Activated naive CD4-positive, alpha-beta T cell treated with anti-CD3 and anti-CD28 coated beads, Interleukin-2, amount 50 U/mL, for 24 hours (primary cell): ENCODE measurements at regions not wholly inside any gene's neighbourhood (a gene's known extent, or its start where the extent isn't known, plus 50 kb on each side); places are given as distances from the start of the nearest gene placed in this dataset.
"Not testable (repeated sequence)": the region's sequence is repeated elsewhere in the genome, so short reads cannot be mapped to it uniquely, and the experiment has no call there.

Source experiments
- H3K27ac Mint-ChIP-seq: one replicate; pipeline ENCODE4 v1.8.0; 2021; ENCODE audit warnings: mild to moderate bottlenecking, mixed read lengths
- H3K27me3 Mint-ChIP-seq: one replicate; pipeline ENCODE4 v1.8.0; 2021; ENCODE audit warnings: mixed read lengths
- H3K36me3 Mint-ChIP-seq: one replicate; pipeline ENCODE4 v1.8.0; 2021; ENCODE audit warnings: mixed read lengths
- H3K4me1 Mint-ChIP-seq: one replicate; pipeline ENCODE4 v1.8.0; 2021; ENCODE audit warnings: mixed read lengths
- H3K4me3 Mint-ChIP-seq: one replicate; pipeline ENCODE4 v1.8.0; 2021; ENCODE audit warnings: mild to moderate bottlenecking, mixed read lengths
- H3K9me3 Mint-ChIP-seq: one replicate; pipeline ENCODE4 v1.8.0; 2021; ENCODE audit warnings: mixed read lengths

GRCh38 chr2:12488352-12489318 is 228.1 kb upstream of the TRIB2 start:
- no peaks in the 10 kb centered on the region for H3K27me3 Mint-ChIP-seq
- peak overlapping the region; percentile 79 for H3K4me3 Mint-ChIP-seq
- peaks cover 5% of the 10 kb centered on the region for H3K9me3 Mint-ChIP-seq
- H3K27ac Mint-ChIP-seq = peak overlapping the region; percentile 92
- H3K4me1 Mint-ChIP-seq = peaks cover 76% of the 10 kb centered on the region
- no peaks in the 10 kb centered on the region for H3K36me3 Mint-ChIP-seq

GRCh38 chr2:12490641-12491040 is 226.1 kb upstream of the TRIB2 start:
- Mint-ChIP-seq H3K9me3 (peaks cover 5% of the 10 kb centered on the region), H3K4me3 (no peak overlapping the region), H3K27me3 (no peaks in the 10 kb centered on the region), H3K4me1 (peaks cover 72% of the 10 kb centered on the region), H3K36me3 (no peaks in the 10 kb centered on the region), H3K27ac (no peak overlapping the region)

- H3K27ac Mint-ChIP-seq, H3K9me3 Mint-ChIP-seq, H3K27me3 Mint-ChIP-seq, H3K36me3 Mint-ChIP-seq, H3K4me3 Mint-ChIP-seq: not testable (repeated sequence)
- peaks cover 76% of the 10 kb centered on the region for H3K4me1 Mint-ChIP-seq
Observed at GRCh38 chr2:12492360-12492759, 224.4 kb upstream of the TRIB2 start.

GRCh38 chr2:12493031-12493513 is 223.7 kb upstream of the TRIB2 start:
- Mint-ChIP-seq H3K36me3 (peaks cover 5% of the 10 kb centered on the region), H3K4me1 (peaks cover 76% of the 10 kb centered on the region), H3K27me3 (no peaks in the 10 kb centered on the region), H3K27ac (peak overlapping the region; percentile 80), H3K4me3 (peak overlapping the region; percentile 16), H3K9me3 (peaks cover 7% of the 10 kb centered on the region)

- Mint-ChIP-seq H3K27ac (peak overlapping the region; percentile 88), H3K36me3 (peaks cover 5% of the 10 kb centered on the region), H3K9me3 (peaks cover 4% of the 10 kb centered on the region), H3K4me1 (peaks cover 80% of the 10 kb centered on the region), H3K4me3 (peak overlapping the region; percentile 54), H3K27me3 (no peaks in the 10 kb centered on the region)
Observed at GRCh38 chr2:12495247-12495868, 221.4 kb upstream of the TRIB2 start.

GRCh38 chr2:12498286-12498685 is 218.4 kb upstream of the TRIB2 start:
- H3K4me3 Mint-ChIP-seq = peak overlapping the region; percentile 64
- H3K27me3 Mint-ChIP-seq = no peaks in the 10 kb centered on the region
- H3K9me3 Mint-ChIP-seq = peaks cover 7% of the 10 kb centered on the region
- peaks cover 94% of the 10 kb centered on the region for H3K4me1 Mint-ChIP-seq
- peak overlapping the region; percentile 95 for H3K27ac Mint-ChIP-seq
- H3K36me3 Mint-ChIP-seq = peaks cover 5% of the 10 kb centered on the region

- H3K27ac Mint-ChIP-seq = peak overlapping the region; percentile 4
- peak overlapping the region; percentile 64 for H3K4me3 Mint-ChIP-seq
- H3K36me3 Mint-ChIP-seq = peaks cover 7% of the 10 kb centered on the region
- no peaks in the 10 kb centered on the region for H3K27me3 Mint-ChIP-seq
- peaks cover 11% of the 10 kb centered on the region for H3K9me3 Mint-ChIP-seq
- H3K4me1 Mint-ChIP-seq = peaks cover 94% of the 10 kb centered on the region
Observed at GRCh38 chr2:12498704-12499103, 218.0 kb upstream of the TRIB2 start.

GRCh38 chr2:12500899-12501298 is 215.8 kb upstream of the TRIB2 start:
- peaks cover 100% of the 10 kb centered on the region for H3K4me1 Mint-ChIP-seq

GRCh38 chr2:12501469-12502158 is 215.1 kb upstream of the TRIB2 start:
- no peaks in the 10 kb centered on the region for H3K27me3 Mint-ChIP-seq
- H3K9me3 Mint-ChIP-seq = peaks cover 18% of the 10 kb centered on the region
- peaks cover 17% of the 10 kb centered on the region for H3K36me3 Mint-ChIP-seq
- H3K27ac Mint-ChIP-seq = peak overlapping the region; percentile 88
- H3K4me3 Mint-ChIP-seq = peak overlapping the region; percentile 59
- H3K4me1 Mint-ChIP-seq = peaks cover 100% of the 10 kb centered on the region

More at GRCh38 chr2:12500899-12501298, 215.8 kb upstream of the TRIB2 start:
- Mint-ChIP-seq H3K27ac (peak overlapping the region; percentile 88), H3K4me3 (peak overlapping the region; percentile 59), H3K9me3 (peaks cover 22% of the 10 kb centered on the region), H3K36me3 (peaks cover 17% of the 10 kb centered on the region), H3K27me3 (no peaks in the 10 kb centered on the region)

- H3K9me3 Mint-ChIP-seq = peaks cover 18% of the 10 kb centered on the region
- peaks cover 17% of the 10 kb centered on the region for H3K36me3 Mint-ChIP-seq
- peaks cover 100% of the 10 kb centered on the region for H3K4me1 Mint-ChIP-seq
- no peaks in the 10 kb centered on the region for H3K27me3 Mint-ChIP-seq
- peak overlapping the region; percentile 11 for H3K4me3 Mint-ChIP-seq
- peak overlapping the region; percentile 92 for H3K27ac Mint-ChIP-seq
Observed at GRCh38 chr2:12502759-12503158, 214.0 kb upstream of the TRIB2 start.

GRCh38 chr2:12504443-12504842 is 212.3 kb upstream of the TRIB2 start:
- Mint-ChIP-seq H3K9me3 (peaks cover 18% of the 10 kb centered on the region), H3K4me3 (peak overlapping the region; percentile 68), H3K27me3 (no peaks in the 10 kb centered on the region), H3K27ac (peak overlapping the region; percentile 87), H3K4me1 (peaks cover 99% of the 10 kb centered on the region), H3K36me3 (peaks cover 16% of the 10 kb centered on the region)

GRCh38 chr2:12506846-12507245 is 209.9 kb upstream of the TRIB2 start:
- Mint-ChIP-seq H3K4me1 (peaks cover 97% of the 10 kb centered on the region), H3K27me3 (no peaks in the 10 kb centered on the region), H3K4me3 (peak overlapping the region; percentile 56), H3K27ac (no peak overlapping the region), H3K36me3 (peaks cover 18% of the 10 kb centered on the region), H3K9me3 (peaks cover 25% of the 10 kb centered on the region)

GRCh38 chr2:12507295-12507694 is 209.4 kb upstream of the TRIB2 start:
- Mint-ChIP-seq H3K9me3 (peaks cover 25% of the 10 kb centered on the region), H3K4me1 (peaks cover 97% of the 10 kb centered on the region), H3K27ac (peak overlapping the region; percentile 89), H3K27me3 (no peaks in the 10 kb centered on the region), H3K4me3 (peak overlapping the region; percentile 56), H3K36me3 (peaks cover 18% of the 10 kb centered on the region)

- H3K4me3 Mint-ChIP-seq = no peak overlapping the region
Observed at GRCh38 chr2:12510070-12510469, 206.7 kb upstream of the TRIB2 start.

GRCh38 chr2:12513339-12513738 is 203.4 kb upstream of the TRIB2 start:
- no peak overlapping the region for H3K27ac Mint-ChIP-seq
- H3K27me3 Mint-ChIP-seq = no peaks in the 10 kb centered on the region
- H3K36me3 Mint-ChIP-seq = peaks cover 2% of the 10 kb centered on the region
- H3K4me3 Mint-ChIP-seq = peak overlapping the region; percentile 54
- peaks cover 7% of the 10 kb centered on the region for H3K9me3 Mint-ChIP-seq
- peaks cover 85% of the 10 kb centered on the region for H3K4me1 Mint-ChIP-seq

More at GRCh38 chr2:12510070-12510469, 206.7 kb upstream of the TRIB2 start:
- Mint-ChIP-seq H3K4me1 (peaks cover 94% of the 10 kb centered on the region), H3K9me3 (peaks cover 10% of the 10 kb centered on the region), H3K27ac (no peak overlapping the region), H3K27me3 (no peaks in the 10 kb centered on the region), H3K36me3 (peaks cover 11% of the 10 kb centered on the region)
